ENCODE measurements at regions not wholly inside any gene's neighbourhood (a gene's known extent, or its start where the extent isn't known, plus 50 kb on each side); places are given as distances from the start of the nearest gene placed in this dataset.
"Not testable (repeated sequence)": the region's sequence is repeated elsewhere in the genome, so short reads cannot be mapped to it uniquely, and the experiment has no call there.

- DNase-seq (ENCODE audit: low read depth in 1 of 2, low spot score in 1 of 2) = no peak
Observed at GRCh38 chr5:54825005-54825404, 160.4 kb downstream of the ESM1 start.

- no peak for DNase-seq (ENCODE audit: low read depth in 1 of 2, low spot score in 1 of 2)
Observed at GRCh38 chr5:54823006-54823405, 162.4 kb downstream of the ESM1 start.

GRCh38 chr5:54822324-54822687 is 163.1 kb downstream of the ESM1 start:
- no peak for DNase-seq (ENCODE audit: low read depth in 1 of 2, low spot score in 1 of 2)

- DNase-seq (ENCODE audit: low read depth in 1 of 2, low spot score in 1 of 2) = no peak
Observed at GRCh38 chr5:54821445-54822323, 163.7 kb downstream of the ESM1 start.

GRCh38 chr5:54820346-54821134 is 164.9 kb downstream of the ESM1 start:
- no peak for DNase-seq (ENCODE audit: low read depth in 1 of 2, low spot score in 1 of 2)

- DNase-seq (ENCODE audit: low read depth in 1 of 2, low spot score in 1 of 2) = no peak
Observed at GRCh38 chr5:54807421-54807820, 178.0 kb downstream of the ESM1 start.

GRCh38 chr5:54804521-54804920 is 180.9 kb downstream of the ESM1 start:
- DNase-seq (ENCODE audit: low read depth in 1 of 2, low spot score in 1 of 2) = no peak

GRCh38 chr5:54804086-54804485 is 181.3 kb downstream of the ESM1 start:
- no peak for DNase-seq (ENCODE audit: low read depth in 1 of 2, low spot score in 1 of 2)

- no peak for DNase-seq (ENCODE audit: low read depth in 1 of 2, low spot score in 1 of 2)
Observed at GRCh38 chr5:54803471-54804011, 181.9 kb downstream of the ESM1 start.

GRCh38 chr5:54799645-54800044 is 185.7 kb downstream of the ESM1 start:
- no peak for DNase-seq (ENCODE audit: low read depth in 1 of 2, low spot score in 1 of 2)

- no peak for DNase-seq (ENCODE audit: low read depth in 1 of 2, low spot score in 1 of 2)
Observed at GRCh38 chr5:54795777-54796176, 189.6 kb downstream of the ESM1 start.

- no peak for DNase-seq (ENCODE audit: low read depth in 1 of 2, low spot score in 1 of 2)
Observed at GRCh38 chr5:54795284-54795683, 190.1 kb downstream of the ESM1 start.

GRCh38 chr5:54794135-54794975 is 191.0 kb downstream of the ESM1 start:
- no peak for DNase-seq (ENCODE audit: low read depth in 1 of 2, low spot score in 1 of 2)

- DNase-seq (ENCODE audit: low read depth in 1 of 2, low spot score in 1 of 2) = no peak
Observed at GRCh38 chr5:54793468-54794134, 191.8 kb downstream of the ESM1 start.

- DNase-seq (ENCODE audit: low read depth in 1 of 2, low spot score in 1 of 2) = no peak
Observed at GRCh38 chr5:54792611-54793404, 192.6 kb downstream of the ESM1 start.

GRCh38 chr5:54787910-54788309 is 197.5 kb downstream of the ESM1 start:
- not testable (repeated sequence) for DNase-seq (ENCODE audit: low read depth in 1 of 2, low spot score in 1 of 2)

- DNase-seq (ENCODE audit: low read depth in 1 of 2, low spot score in 1 of 2) = no peak
Observed at GRCh38 chr5:54785729-54786591, 199.4 kb downstream of the ESM1 start.

- no peak for DNase-seq (ENCODE audit: low read depth in 1 of 2, low spot score in 1 of 2)
Observed at GRCh38 chr5:54778783-54779182, 206.6 kb downstream of the ESM1 start.

- no peak for DNase-seq (ENCODE audit: low read depth in 1 of 2, low spot score in 1 of 2)
Observed at GRCh38 chr5:54775645-54776044, 209.7 kb downstream of the ESM1 start.

All from activated CD4-positive, alpha-beta T cell treated with anti-CD3 and anti-CD28 coated beads, Interleukin-2, amount 50 U/mL, for 24 hours (primary cell).